Body of pancreas (tissue), 4 donors: ENCODE measurements at regions not wholly inside any gene's neighbourhood (a gene's known extent, or its start where the extent isn't known, plus 50 kb on each side); places are given as distances from the start of the nearest gene placed in this dataset. TPM values are rescaled to one million over a fixed set of nuclear protein-coding genes. Genes with fewer than 3 reads are reported as not detected.
"Not testable (repeated sequence)": the region's sequence is repeated elsewhere in the genome, so short reads cannot be mapped to it uniquely, and the experiment has no call there.

Experiments used
- ATAC-seq: fragments of 150-250 bp; one replicate; pipeline ENCODE4 v1.9.1; 2016
- DNase-seq, 4 donors: peaks; one replicate each; pipeline ENCODE4 v3.0.0-alpha.2; 2019
- H3K27ac ChIP-seq, 4 donors: fragments of 200-600 bp; sonication (generic); 1 replicate in 3 of 4; 2 replicates in 1 of 4; pipeline versions ENCODE4 v1.5.1 to v1.6.1; 2016 to 2019; ENCODE audit warnings: mild to moderate bottlenecking in 1 of 4, mixed read lengths in 1 of 4, moderate library complexity in 1 of 4
- H3K27me3 ChIP-seq, 2 donors: fragments of 200-600 bp; sonication (generic); one replicate each; pipeline ENCODE4 v1.6.0; 2016; ENCODE audit warnings: mild to moderate bottlenecking in 1 of 2
- H3K36me3 ChIP-seq, 2 donors: fragments of 200-600 bp; sonication (generic); replicated peaks in 1 of 2; 2 replicates each; pipeline ENCODE4 v1.5.1; 2016; ENCODE audit warnings: low read depth in 2 of 2; ENCODE audit not compliant: insufficient read depth in 1 of 2
- H3K4me1 ChIP-seq: fragments of 200-600 bp; sonication (generic); one replicate; pipeline ENCODE4 v1.6.0; 2016
- H3K4me3 ChIP-seq, 2 donors: fragments of 200-600 bp; sonication (generic); 1 replicate in 1 of 2; 2 replicates in 1 of 2; pipeline ENCODE4 v1.5.1; 2016 to 2019
- H3K9me3 ChIP-seq, 3 donors: fragments of 200-600 bp; sonication (generic); 1 replicate in 2 of 3; 2 replicates in 1 of 3; pipeline ENCODE4 v1.5.1; 2016
- CTCF ChIP-seq, 7 experiments: fragments of 450-650 bp in 4 of 7; fragments of 200-600 bp in 3 of 7; sonication (generic) in 3 of 7; IDR thresholded peaks; one replicate each; pipeline ENCODE4 v1.5.1; 2016 to 2019; ENCODE audit warnings: antibody characterized with exemption in 7 of 7
- POLR2A ChIP-seq, 3 donors: fragments of 450-650 bp; IDR thresholded peaks; one replicate each; pipeline ENCODE4 v1.6.1; 2016; ENCODE audit warnings: antibody characterized with exemption in 3 of 3, mild to moderate bottlenecking in 2 of 3
- WGBS, 2 donors: methylation state at CpG; one replicate each; pipeline ENCODE4 v1.1.5; 2017; 5-methylcytosine and 5-hydroxymethylcytosine counted together
- intact Hi-C: fragments of 100-400 bp; cut with DNase I; formaldehyde crosslinking; loops from one replicate; pipeline ENCODE4 v1.15.1; 2023
- small RNA-seq: library from RNA; depleted of rRNA; stranded (forward); fragments of <200 nt; gene quantifications from one replicate; pipeline ENCODE3, GENCODE V24; 2016

- Histone ChIP-seq H3K9me3 (no peaks in the 10 kb centered on the region), H3K36me3 (no peaks in the 10 kb centered on the region), H3K27ac (no peak overlapping the region), H3K27me3 (no peaks in the 10 kb centered on the region), H3K4me1 (peaks cover 5% of the 10 kb centered on the region), H3K4me3 (no peak overlapping the region)
- TF ChIP-seq POLR2A (IDR thresholded peaks at IDR 0.05) (no peak), CTCF (IDR thresholded peaks at IDR 0.05) (no peak)
- DNase-seq, result no peak
- 49 to 57% methylated on average over 6 of the region's 6 CpGs for WGBS, 2 donors
- ATAC-seq, result no peak
- intact Hi-C loops, result loop anchor here (5.0 kb wide), 1 partner anchor 376 kb away; no protein-coding TSS in a partner anchor
Measured at GRCh38 chr5:174793076-174793475, 68.7 kb downstream of the MSX2 start.

- H3K36me3 ChIP-seq, H3K27ac ChIP-seq, H3K27me3 ChIP-seq, H3K4me1 ChIP-seq, H3K4me3 ChIP-seq, H3K9me3 ChIP-seq, DNase-seq, ATAC-seq: not testable (repeated sequence)
- intact Hi-C loops, result loop anchor here (5.0 kb wide), 1 partner anchor 375 kb away; no protein-coding TSS in a partner anchor
- 31 to 46% methylated on average over 1 of the region's 1 CpG for WGBS, 2 donors
Measured at GRCh38 chr5:174792265-174792664, 67.9 kb downstream of the MSX2 start.

- no peak for DNase-seq
- 47 to 49% methylated on average over 4 of the region's 4 CpGs for WGBS, 2 donors
- H3K4me1 ChIP-seq, result peaks cover 5% of the 10 kb centered on the region
- no peak for ATAC-seq
- H3K27ac ChIP-seq, result no peak overlapping the region
- no peak overlapping the region for H3K4me3 ChIP-seq
- TF ChIP-seq CTCF (IDR thresholded peaks at IDR 0.05) (no peak), POLR2A (IDR thresholded peaks at IDR 0.05) (no peak)
- H3K36me3 ChIP-seq, result no peaks in the 10 kb centered on the region
- H3K27me3 ChIP-seq, result no peaks in the 10 kb centered on the region
- no peaks in the 10 kb centered on the region for H3K9me3 ChIP-seq
- intact Hi-C loops, result loop anchor here (5.0 kb wide), 1 partner anchor 374 kb away; no protein-coding TSS in a partner anchor
Measured at GRCh38 chr5:174790906-174791305, 66.5 kb downstream of the MSX2 start.

GRCh38 chr5:174789596-174789995 lies 65.2 kb downstream of the MSX2 start:
- intact Hi-C loops, result no loop called here
- TF ChIP-seq CTCF (IDR thresholded peaks at IDR 0.05) (no peak), POLR2A (IDR thresholded peaks at IDR 0.05) (no peak)
- WGBS, 2 donors, result 59 to 67% methylated on average over 4 of the region's 4 CpGs
- Histone ChIP-seq H3K4me1 (peaks cover 5% of the 10 kb centered on the region), H3K4me3 (no peak overlapping the region), H3K36me3 (no peaks in the 10 kb centered on the region), H3K27ac (no peak overlapping the region), H3K27me3 (no peaks in the 10 kb centered on the region), H3K9me3 (peaks cover 0 to 9% (median 0%) of the 10 kb centered on the region in 3 donors)
- no peak for ATAC-seq
- no peak for DNase-seq

- 73 to 74% methylated on average over 5 of the region's 5 CpGs for WGBS, 2 donors
- TF ChIP-seq CTCF (IDR thresholded peaks at IDR 0.05) (no peak), POLR2A (IDR thresholded peaks at IDR 0.05) (no peak)
- DNase-seq, result no peak
- H3K27ac ChIP-seq, result no peak overlapping the region
- no peaks in the 10 kb centered on the region for H3K4me1 ChIP-seq
- H3K9me3 ChIP-seq, result peaks cover 0 to 10% (median 0%) of the 10 kb centered on the region in 3 donors
- H3K4me3 ChIP-seq, result no peak overlapping the region
- no peaks in the 10 kb centered on the region for H3K27me3 ChIP-seq
- H3K36me3 ChIP-seq, result no peaks in the 10 kb centered on the region
- intact Hi-C loops, result no loop called here
- ATAC-seq, result no peak
Measured at GRCh38 chr5:174785120-174785680, 60.8 kb downstream of the MSX2 start.

Small RNAs in the stretch of these regions (small RNA-seq; reads per million reads assigned to genes)
- not detected for gene AC008413.1
